ENCODE measurements at regions not wholly inside any gene's neighbourhood (a gene's known extent, or its start where the extent isn't known, plus 50 kb on each side); places are given as distances from the start of the nearest gene placed in this dataset.

DNA sequence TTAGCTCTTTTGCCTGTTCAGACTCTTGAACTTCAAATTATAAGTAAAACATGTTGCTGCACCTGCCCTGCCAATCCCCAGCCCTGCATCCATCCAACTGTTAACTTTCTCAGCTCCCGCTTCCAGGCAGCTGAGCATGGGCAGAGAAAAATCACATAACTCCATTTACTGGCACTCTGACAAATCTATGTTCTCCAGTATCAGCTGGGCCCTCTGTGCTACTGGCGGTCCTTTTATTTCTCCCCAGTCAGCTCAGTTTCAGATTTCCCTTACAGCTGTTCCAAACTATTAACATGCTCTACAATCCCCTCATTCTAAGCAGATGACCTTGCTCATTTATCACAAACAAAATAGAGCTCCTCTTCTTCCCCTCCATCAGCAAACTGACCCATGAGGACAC lies 240.4 kb upstream of the TET2 start:
- intact Hi-C loops (cut with micrococcal nuclease), result loop anchor here in 1 of 2 donors (10.0 kb wide), 1 partner anchor 59 kb away; no protein-coding TSS in a partner anchor
- Mint-ChIP-seq H3K36me3 (no peaks in the 10 kb centered on the region), H3K4me3 (no peak overlapping the region), H3K27me3 (peaks cover under 1 to 9% (median 4%) of the 10 kb centered on the region in 5 donors), H3K4me1 (peaks cover 0 to 6% (median 0%) of the 10 kb centered on the region in 7 donors), H3K9me3 (peaks cover 0 to 2% (median 0%) of the 10 kb centered on the region in 11 donors), H3K27ac (no peak overlapping the region)
- Histone ChIP-seq H3K4me1 (ENCODE audit: control insufficient read depth in 2 of 2, insufficient read depth in 2 of 2, low read length in 2 of 2) (no peaks in the 10 kb centered on the region), H3K36me3 (ENCODE audit: control insufficient read depth in 2 of 3, insufficient read depth in 3 of 3, low read length in 3 of 3) (no peaks in the 10 kb centered on the region), H3K27me3 (ENCODE audit: control insufficient read depth in 2 of 2, insufficient read depth in 2 of 2, low read length in 2 of 2) (no peaks in the 10 kb centered on the region), H3K9me3 (ENCODE audit: control insufficient read depth in 2 of 3, low read length in 3 of 3) (no peaks in the 10 kb centered on the region), H3K4me3 (ENCODE audit: low read length) (no peak overlapping the region), H3K27ac (ENCODE audit: low read depth, low read length) (no peak overlapping the region)
- POLR2A ChIA-PET, result no interaction called here
- CTCF ChIA-PET, result no interaction called here
- ATAC-seq (no peak), DNase-seq (no peak)

GRCh38 chr4:104907074-104907649 lies 239.5 kb upstream of the TET2 start:
- Mint-ChIP-seq H3K27ac (no peak overlapping the region), H3K9me3 (peaks cover 0 to 4% (median 0%) of the 10 kb centered on the region in 11 donors), H3K27me3 (peaks cover 3 to 9% (median 9%) of the 10 kb centered on the region in 5 donors), H3K4me1 (peaks cover 0 to 3% (median 0%) of the 10 kb centered on the region in 7 donors), H3K4me3 (no peak overlapping the region), H3K36me3 (no peaks in the 10 kb centered on the region)
- intact Hi-C loops (cut with micrococcal nuclease), result loop anchor here in 1 of 2 donors (10.0 kb wide), 1 partner anchor 58 kb away; no protein-coding TSS in a partner anchor
- no peak for ATAC-seq
- no peak for DNase-seq
- ChIA-PET CTCF (no interaction called here), POLR2A (no interaction called here)
- Histone ChIP-seq H3K27me3 (ENCODE audit: control insufficient read depth in 2 of 2, insufficient read depth in 2 of 2, low read length in 2 of 2) (no peaks in the 10 kb centered on the region), H3K4me3 (ENCODE audit: low read length) (no peak overlapping the region), H3K36me3 (ENCODE audit: control insufficient read depth in 2 of 3, insufficient read depth in 3 of 3, low read length in 3 of 3) (no peaks in the 10 kb centered on the region), H3K27ac (ENCODE audit: low read depth, low read length) (no peak overlapping the region), H3K9me3 (ENCODE audit: control insufficient read depth in 2 of 3, low read length in 3 of 3) (no peaks in the 10 kb centered on the region), H3K4me1 (ENCODE audit: control insufficient read depth in 2 of 2, insufficient read depth in 2 of 2, low read length in 2 of 2) (no peaks in the 10 kb centered on the region)

GRCh38 chr4:104907991-104908390 lies 238.7 kb upstream of the TET2 start:
- POLR2A ChIA-PET, result interaction anchor here (1.2 kb wide), 1 partner anchor 11 kb away, joined by 3 read pairs; no protein-coding TSS in a partner anchor

GRCh38 chr4:104909376-104909775 lies 237.3 kb upstream of the TET2 start:
- Mint-ChIP-seq H3K27ac (no peak overlapping the region), H3K36me3 (peaks cover 0 to 3% (median 0%) of the 10 kb centered on the region in 5 donors), H3K4me1 (peaks cover 0 to 3% (median 0%) of the 10 kb centered on the region in 7 donors), H3K27me3 (peaks cover 0 to 11% (median 5%) of the 10 kb centered on the region in 5 donors), H3K9me3 (peaks cover 0 to 10% (median 2%) of the 10 kb centered on the region in 11 donors), H3K4me3 (no peak overlapping the region)
- ATAC-seq, result no peak
- Histone ChIP-seq H3K4me3 (ENCODE audit: low read length) (no peak overlapping the region), H3K36me3 (ENCODE audit: control insufficient read depth in 2 of 3, insufficient read depth in 3 of 3, low read length in 3 of 3) (no peaks in the 10 kb centered on the region), H3K9me3 (ENCODE audit: control insufficient read depth in 2 of 3, low read length in 3 of 3) (no peaks in the 10 kb centered on the region), H3K27ac (ENCODE audit: low read depth, low read length) (no peak overlapping the region), H3K4me1 (ENCODE audit: control insufficient read depth in 2 of 2, insufficient read depth in 2 of 2, low read length in 2 of 2) (no peaks in the 10 kb centered on the region), H3K27me3 (ENCODE audit: control insufficient read depth in 2 of 2, insufficient read depth in 2 of 2, low read length in 2 of 2) (no peaks in the 10 kb centered on the region)
- intact Hi-C loops (cut with micrococcal nuclease), result loop anchor here in 1 of 2 donors (10.0 kb wide), 1 partner anchor 55 kb away; no protein-coding TSS in a partner anchor
- DNase-seq, result no peak
- POLR2A ChIA-PET, result no interaction called here
- CTCF ChIA-PET, result no interaction called here

More at GRCh38 chr4:104907991-104908390, 238.7 kb upstream of the TET2 start:
- H3K9me3 ChIP-seq (ENCODE audit: control insufficient read depth in 2 of 3, low read length in 3 of 3), result no peaks in the 10 kb centered on the region
- ATAC-seq (no peak), DNase-seq (no peak)
- intact Hi-C loops (cut with micrococcal nuclease), result loop anchor here in 1 of 2 donors (10.0 kb wide), 1 partner anchor 57 kb away; no protein-coding TSS in a partner anchor
- no peak overlapping the region for H3K4me3 Mint-ChIP-seq
- peaks cover 0 to 3% (median 0%) of the 10 kb centered on the region in 7 donors for H3K4me1 Mint-ChIP-seq
- H3K36me3 Mint-ChIP-seq, result peaks cover 0 to 3% (median 0%) of the 10 kb centered on the region in 5 donors
- H3K9me3 Mint-ChIP-seq, result peaks cover 0 to 10% (median 2%) of the 10 kb centered on the region in 11 donors
- no peak overlapping the region for H3K27ac ChIP-seq (ENCODE audit: low read depth, low read length)
- no peaks in the 10 kb centered on the region for H3K4me1 ChIP-seq (ENCODE audit: control insufficient read depth in 2 of 2, insufficient read depth in 2 of 2, low read length in 2 of 2)
- H3K27ac Mint-ChIP-seq, result no peak overlapping the region
- H3K27me3 Mint-ChIP-seq, result peaks cover 3 to 11% (median 9%) of the 10 kb centered on the region in 5 donors
- no peak overlapping the region for H3K4me3 ChIP-seq (ENCODE audit: low read length)
- CTCF ChIA-PET, result no interaction called here
- H3K27me3 ChIP-seq (ENCODE audit: control insufficient read depth in 2 of 2, insufficient read depth in 2 of 2, low read length in 2 of 2), result no peaks in the 10 kb centered on the region
- H3K36me3 ChIP-seq (ENCODE audit: control insufficient read depth in 2 of 3, insufficient read depth in 3 of 3, low read length in 3 of 3), result no peaks in the 10 kb centered on the region

- no peaks in the 10 kb centered on the region for H3K9me3 ChIP-seq (ENCODE audit: control insufficient read depth in 2 of 3, low read length in 3 of 3)
- Mint-ChIP-seq H3K4me3 (no peak overlapping the region), H3K9me3 (peaks cover 0 to 10% (median 2%) of the 10 kb centered on the region in 11 donors), H3K27me3 (peaks cover 0 to 9% (median 3%) of the 10 kb centered on the region in 5 donors), H3K36me3 (peaks cover 0 to 3% (median 0%) of the 10 kb centered on the region in 5 donors), H3K27ac (no peak overlapping the region), H3K4me1 (peaks cover 0 to 3% (median 0%) of the 10 kb centered on the region in 7 donors)
- DNase-seq (no peak), ATAC-seq (no peak)
- no peaks in the 10 kb centered on the region for H3K4me1 ChIP-seq (ENCODE audit: control insufficient read depth in 2 of 2, insufficient read depth in 2 of 2, low read length in 2 of 2)
- intact Hi-C loops (cut with micrococcal nuclease), result no loop called here
- ChIA-PET CTCF (no interaction called here), POLR2A (no interaction called here)
- no peak overlapping the region for H3K4me3 ChIP-seq (ENCODE audit: low read length)
- H3K36me3 ChIP-seq (ENCODE audit: control insufficient read depth in 2 of 3, insufficient read depth in 3 of 3, low read length in 3 of 3), result no peaks in the 10 kb centered on the region
- H3K27ac ChIP-seq (ENCODE audit: low read depth, low read length), result no peak overlapping the region
- H3K27me3 ChIP-seq (ENCODE audit: control insufficient read depth in 2 of 2, insufficient read depth in 2 of 2, low read length in 2 of 2), result no peaks in the 10 kb centered on the region
Measured at GRCh38 chr4:104912518-104912917, 234.2 kb upstream of the TET2 start.

DNA sequence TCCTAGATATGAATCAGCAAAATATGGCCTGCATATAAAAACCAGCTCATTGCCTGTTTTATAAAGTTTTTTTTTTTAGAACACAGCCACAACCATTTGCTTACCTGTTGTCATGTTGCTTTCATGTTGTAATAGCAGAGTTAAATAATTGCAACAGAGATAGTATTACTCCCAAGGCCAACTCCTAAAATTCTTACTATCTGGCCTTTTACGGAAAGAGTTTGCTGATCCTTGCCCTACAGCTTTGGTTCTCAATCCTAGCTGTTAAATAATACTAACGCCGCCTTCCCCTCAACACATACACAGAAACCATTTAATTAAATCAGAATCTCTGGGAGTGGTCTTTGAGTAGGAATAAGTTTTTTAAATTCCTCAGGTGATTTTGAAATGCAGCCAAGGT lies 231.3 kb upstream of the TET2 start:
- intact Hi-C loops (cut with micrococcal nuclease), result no loop called here
- H3K4me3 ChIP-seq (ENCODE audit: low read length), result no peak overlapping the region
- Mint-ChIP-seq H3K27me3 (peaks cover 0 to 9% (median 4%) of the 10 kb centered on the region in 5 donors), H3K36me3 (peaks cover 0 to 3% (median 0%) of the 10 kb centered on the region in 5 donors), H3K4me1 (peaks cover 0 to 3% (median 0%) of the 10 kb centered on the region in 7 donors), H3K9me3 (peaks cover 0 to 10% (median 2%) of the 10 kb centered on the region in 11 donors), H3K27ac (no peak overlapping the region), H3K4me3 (no peak overlapping the region)
- no peaks in the 10 kb centered on the region for H3K36me3 ChIP-seq (ENCODE audit: control insufficient read depth in 2 of 3, insufficient read depth in 3 of 3, low read length in 3 of 3)
- POLR2A ChIA-PET, result no interaction called here
- DNase-seq (no peak), ATAC-seq (no peak)
- no peak overlapping the region for H3K27ac ChIP-seq (ENCODE audit: low read depth, low read length)
- CTCF ChIA-PET, result no interaction called here
- H3K27me3 ChIP-seq (ENCODE audit: control insufficient read depth in 2 of 2, insufficient read depth in 2 of 2, low read length in 2 of 2), result no peaks in the 10 kb centered on the region
- H3K9me3 ChIP-seq (ENCODE audit: control insufficient read depth in 2 of 3, low read length in 3 of 3), result no peaks in the 10 kb centered on the region
- no peaks in the 10 kb centered on the region for H3K4me1 ChIP-seq (ENCODE audit: control insufficient read depth in 2 of 2, insufficient read depth in 2 of 2, low read length in 2 of 2)

GRCh38 chr4:104915864-104916263 lies 230.8 kb upstream of the TET2 start:
- peaks cover 0 to 3% (median 0%) of the 10 kb centered on the region in 5 donors for H3K36me3 Mint-ChIP-seq
- no peaks in the 10 kb centered on the region for H3K27me3 ChIP-seq (ENCODE audit: control insufficient read depth in 2 of 2, insufficient read depth in 2 of 2, low read length in 2 of 2)
- H3K4me1 ChIP-seq (ENCODE audit: control insufficient read depth in 2 of 2, insufficient read depth in 2 of 2, low read length in 2 of 2), result no peaks in the 10 kb centered on the region
- H3K4me3 ChIP-seq (ENCODE audit: low read length), result no peak overlapping the region
- no peak for ATAC-seq
- H3K27me3 Mint-ChIP-seq, result peaks cover 0 to 9% (median 4%) of the 10 kb centered on the region in 5 donors
- DNase-seq, result no peak
- no peak overlapping the region for H3K4me3 Mint-ChIP-seq
- POLR2A ChIA-PET, result no interaction called here
- intact Hi-C loops (cut with micrococcal nuclease), result no loop called here
- H3K9me3 Mint-ChIP-seq, result peaks cover 0 to 10% (median 2%) of the 10 kb centered on the region in 11 donors
- no peaks in the 10 kb centered on the region for H3K36me3 ChIP-seq (ENCODE audit: control insufficient read depth in 2 of 3, insufficient read depth in 3 of 3, low read length in 3 of 3)
- H3K27ac Mint-ChIP-seq, result no peak overlapping the region
- no peak overlapping the region for H3K27ac ChIP-seq (ENCODE audit: low read depth, low read length)
- CTCF ChIA-PET, result no interaction called here
- H3K9me3 ChIP-seq (ENCODE audit: control insufficient read depth in 2 of 3, low read length in 3 of 3), result no peaks in the 10 kb centered on the region
- H3K4me1 Mint-ChIP-seq, result peaks cover 0 to 3% (median 0%) of the 10 kb centered on the region in 7 donors

All from naive thymus-derived CD4-positive, alpha-beta T cell (primary cell).